ENCODE measurements at regions not wholly inside any gene's neighbourhood (a gene's known extent, or its start where the extent isn't known, plus 50 kb on each side); places are given as distances from the start of the nearest gene placed in this dataset.

- no peak for TF ChIP-seq POLR2AphosphoS5 (IDR thresholded peaks at IDR 0.05; ENCODE audit: low read depth, low read length)
- TF ChIP-seq POLR2A (IDR thresholded peaks at IDR 0.05; ENCODE audit: low read depth, low read length), result no peak
- TF ChIP-seq TAF1 (IDR thresholded peaks at IDR 0.05; ENCODE audit: borderline replicate concordance, low read depth, low read length), result no peak
Observed at GRCh38 chr13:34654647-34655046, 287.4 kb upstream of the NBEA start.
